Breast epithelium (tissue), 4 donors: ENCODE measurements at regions not wholly inside any gene's neighbourhood (a gene's known extent, or its start where the extent isn't known, plus 50 kb on each side); places are given as distances from the start of the nearest gene placed in this dataset.

Source experiments
- DNase-seq, 2 donors: peaks; one replicate each; pipeline ENCODE4 v3.0.0-alpha.2; 2019; ENCODE audit warnings: low spot score in 2 of 2
- H3K27ac ChIP-seq, 2 donors: fragments of 200-600 bp; sonication (generic) in 1 of 2; one replicate each; pipeline ENCODE4 v1.5.1; 2016 to 2019; ENCODE audit warnings: mild to moderate bottlenecking in 1 of 2
- H3K27me3 ChIP-seq, 2 donors: fragments of 200-600 bp; sonication (generic) in 1 of 2; one replicate each; pipeline versions ENCODE4 v1.5.1 to v1.6.0; 2017 to 2019; ENCODE audit warnings: control low read depth in 1 of 2, mild to moderate bottlenecking in 1 of 2
- H3K36me3 ChIP-seq: fragments of 200-600 bp; one replicate; pipeline ENCODE4 v1.5.1; 2019
- H3K4me1 ChIP-seq, 2 donors: fragments of 200-600 bp; sonication (generic); one replicate each; pipeline ENCODE4 v1.5.1; 2016 to 2019; ENCODE audit warnings: control low read depth in 1 of 2
- H3K4me3 ChIP-seq, 3 donors: fragments of 200-600 bp; sonication (generic); 1 replicate in 2 of 3; 2 replicates in 1 of 3; pipeline ENCODE4 v1.5.1; 2016 to 2019; ENCODE audit warnings: mild to moderate bottlenecking in 3 of 3, moderate library complexity in 2 of 3
- H3K9me3 ChIP-seq, 2 donors: fragments of 200-600 bp; sonication (generic) in 1 of 2; one replicate each; pipeline ENCODE4 v1.5.1; 2016 to 2019; ENCODE audit warnings: control low read depth in 1 of 2
- POLR2A ChIP-seq: fragments of 450-650 bp; IDR thresholded peaks from one replicate; pipeline ENCODE4 v1.6.1; 2016; ENCODE audit warnings: antibody characterized with exemption, mild to moderate bottlenecking, moderate library complexity
- POLR2AphosphoS5 ChIP-seq, 3 donors: sonication (generic); formaldehyde crosslinking; IDR thresholded peaks; one replicate each; pipeline ENCODE4 v1.6.1; 2017; ENCODE audit warnings: antibody characterized with exemption in 3 of 3
- intact Hi-C: fragments of 100-400 bp; cut with DNase I; formaldehyde crosslinking; loops from one replicate; pipeline ENCODE4 v1.15.1; 2023; ENCODE audit warnings: low total_unique reads
- TF ChIP-seq, protein P1 (sequence below), 3 donors: fragments of 450-650 bp; IDR thresholded peaks; one replicate each; pipeline ENCODE4 v1.5.1; 2016 to 2017; ENCODE audit warnings: antibody characterized with exemption in 3 of 3, mild to moderate bottlenecking in 3 of 3, moderate library complexity in 3 of 3

DNA sequence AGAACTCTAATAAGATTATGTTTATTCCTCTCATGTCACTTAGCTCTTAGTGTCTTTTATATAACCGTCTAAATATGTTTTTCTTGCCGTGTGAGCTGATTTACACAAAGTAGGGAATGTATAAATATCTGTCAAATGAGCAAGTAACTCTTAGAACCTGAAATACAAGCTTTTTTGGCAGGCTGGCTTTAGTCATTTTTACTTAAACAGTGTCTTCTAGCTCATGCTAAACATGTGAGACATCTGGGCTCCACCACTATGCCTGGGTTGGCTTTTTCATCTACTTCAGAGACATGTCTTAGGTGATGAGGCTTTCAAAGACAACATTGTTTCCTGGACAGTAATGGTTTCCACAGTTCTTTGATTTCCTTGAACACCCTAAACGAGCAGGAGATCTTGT is 137.2 kb upstream of the ZNF608 start:
- DNase-seq = no peak
- H3K27me3 ChIP-seq = no peaks in the 10 kb centered on the region
- TF ChIP-seq POLR2AphosphoS5 (IDR thresholded peaks at IDR 0.05) = no peak
- no peak for TF ChIP-seq POLR2A
- TF ChIP-seq, protein P1, sequence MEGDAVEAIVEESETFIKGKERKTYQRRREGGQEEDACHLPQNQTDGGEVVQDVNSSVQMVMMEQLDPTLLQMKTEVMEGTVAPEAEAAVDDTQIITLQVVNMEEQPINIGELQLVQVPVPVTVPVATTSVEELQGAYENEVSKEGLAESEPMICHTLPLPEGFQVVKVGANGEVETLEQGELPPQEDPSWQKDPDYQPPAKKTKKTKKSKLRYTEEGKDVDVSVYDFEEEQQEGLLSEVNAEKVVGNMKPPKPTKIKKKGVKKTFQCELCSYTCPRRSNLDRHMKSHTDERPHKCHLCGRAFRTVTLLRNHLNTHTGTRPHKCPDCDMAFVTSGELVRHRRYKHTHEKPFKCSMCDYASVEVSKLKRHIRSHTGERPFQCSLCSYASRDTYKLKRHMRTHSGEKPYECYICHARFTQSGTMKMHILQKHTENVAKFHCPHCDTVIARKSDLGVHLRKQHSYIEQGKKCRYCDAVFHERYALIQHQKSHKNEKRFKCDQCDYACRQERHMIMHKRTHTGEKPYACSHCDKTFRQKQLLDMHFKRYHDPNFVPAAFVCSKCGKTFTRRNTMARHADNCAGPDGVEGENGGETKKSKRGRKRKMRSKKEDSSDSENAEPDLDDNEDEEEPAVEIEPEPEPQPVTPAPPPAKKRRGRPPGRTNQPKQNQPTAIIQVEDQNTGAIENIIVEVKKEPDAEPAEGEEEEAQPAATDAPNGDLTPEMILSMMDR (IDR thresholded peaks at IDR 0.05) = no peak
- intact Hi-C loops = loop anchor here (1.0 kb wide), 1 partner anchor 21 kb away; no protein-coding TSS in a partner anchor
- no peaks in the 10 kb centered on the region for H3K36me3 ChIP-seq
- H3K9me3 ChIP-seq = no peaks in the 10 kb centered on the region
- H3K4me1 ChIP-seq = no peaks in the 10 kb centered on the region
- H3K4me3 ChIP-seq = no peak overlapping the region
- H3K27ac ChIP-seq = no peak overlapping the region

DNA sequence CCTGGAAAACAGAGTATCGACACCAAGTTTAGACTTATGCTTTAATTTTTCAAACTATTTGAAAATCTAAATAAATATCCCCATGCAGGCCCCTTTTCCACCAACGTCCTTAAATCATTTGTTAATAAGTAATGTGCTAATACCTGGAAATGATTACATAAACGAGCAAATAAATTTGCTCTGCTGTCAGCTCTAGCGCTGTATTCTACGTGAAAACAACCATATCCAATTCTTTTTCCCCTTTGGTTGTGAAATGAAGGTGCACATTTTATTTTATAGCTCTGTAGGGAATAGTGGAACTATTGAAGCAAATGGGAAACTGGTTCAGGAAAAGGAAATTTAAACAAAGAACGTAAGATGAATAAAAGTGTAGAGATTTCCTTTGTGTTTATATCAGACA is 137.7 kb upstream of the ZNF608 start:
- Histone ChIP-seq H3K4me1 (no peaks in the 10 kb centered on the region), H3K9me3 (no peaks in the 10 kb centered on the region), H3K27ac (no peak overlapping the region), H3K27me3 (no peaks in the 10 kb centered on the region), H3K36me3 (no peaks in the 10 kb centered on the region), H3K4me3 (no peak overlapping the region)
- no peak for DNase-seq
- intact Hi-C loops = no loop called here
- no peak for TF ChIP-seq POLR2A
- TF ChIP-seq, protein P1 (IDR thresholded peaks at IDR 0.05) = no peak
- TF ChIP-seq POLR2AphosphoS5 (IDR thresholded peaks at IDR 0.05) = no peak

DNA sequence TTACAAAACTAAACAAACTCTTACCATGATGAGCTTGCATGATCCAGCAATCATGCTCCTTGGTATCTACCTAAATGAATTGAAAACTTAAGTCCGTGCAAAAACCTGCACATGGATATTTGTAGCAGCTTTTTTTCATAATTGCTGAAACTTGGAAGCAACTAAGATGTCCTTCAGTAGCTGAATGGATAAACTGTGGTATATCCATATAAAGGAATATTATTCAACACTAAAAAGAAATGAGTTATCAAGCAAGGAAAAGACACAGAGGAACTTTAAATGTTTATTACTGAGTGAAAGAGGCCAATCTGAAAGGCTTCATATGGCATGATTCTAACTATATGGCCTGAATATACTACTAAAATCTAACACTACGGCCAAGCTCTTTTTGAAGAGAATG is 139.1 kb upstream of the ZNF608 start:
- intact Hi-C loops = no loop called here
- no peak for TF ChIP-seq POLR2A
- TF ChIP-seq POLR2AphosphoS5 (IDR thresholded peaks at IDR 0.05) = no peak
- TF ChIP-seq, protein P1 (IDR thresholded peaks at IDR 0.05) = no peak
- Histone ChIP-seq H3K27ac (no peak overlapping the region), H3K4me1 (no peaks in the 10 kb centered on the region), H3K4me3 (no peak overlapping the region), H3K36me3 (no peaks in the 10 kb centered on the region), H3K27me3 (no peaks in the 10 kb centered on the region), H3K9me3 (no peaks in the 10 kb centered on the region)
- DNase-seq = no peak

DNA sequence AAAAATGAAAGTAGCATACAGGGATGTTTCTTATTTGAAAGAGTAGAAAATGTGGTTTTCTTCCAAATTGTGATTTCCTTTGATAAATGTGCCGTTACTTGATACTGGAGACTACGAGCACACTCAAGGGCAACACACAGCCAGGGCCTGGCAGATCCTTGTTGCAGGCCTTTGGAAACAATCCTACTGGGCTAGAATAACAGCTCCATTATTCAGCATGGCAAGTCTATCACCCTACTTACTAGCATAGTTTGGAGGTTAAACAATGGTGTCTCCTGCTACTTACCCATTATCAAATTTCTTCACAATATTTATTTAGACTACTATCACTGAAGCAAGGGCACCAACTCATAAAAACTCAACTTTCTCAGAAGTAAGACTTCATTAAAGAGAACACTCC is 140.8 kb upstream of the ZNF608 start:
- H3K27ac ChIP-seq = no peak overlapping the region
- no peaks in the 10 kb centered on the region for H3K36me3 ChIP-seq
- H3K4me3 ChIP-seq = no peak overlapping the region
- intact Hi-C loops = no loop called here
- TF ChIP-seq POLR2AphosphoS5 (IDR thresholded peaks at IDR 0.05) (no peak), POLR2A (no peak)
- TF ChIP-seq, protein P1 (IDR thresholded peaks at IDR 0.05) = no peak
- no peaks in the 10 kb centered on the region for H3K4me1 ChIP-seq
- H3K27me3 ChIP-seq = no peaks in the 10 kb centered on the region
- no peaks in the 10 kb centered on the region for H3K9me3 ChIP-seq
- DNase-seq = no peak

- intact Hi-C loops = no loop called here
- DNase-seq = no peak
- Histone ChIP-seq H3K27ac (no peak overlapping the region), H3K4me3 (no peak overlapping the region), H3K27me3 (no peaks in the 10 kb centered on the region), H3K36me3 (no peaks in the 10 kb centered on the region), H3K9me3 (no peaks in the 10 kb centered on the region), H3K4me1 (no peaks in the 10 kb centered on the region)
- no peak for TF ChIP-seq POLR2A
- TF ChIP-seq, protein P1 (IDR thresholded peaks at IDR 0.05) = no peak
- TF ChIP-seq POLR2AphosphoS5 (IDR thresholded peaks at IDR 0.05) = no peak
Observed at GRCh38 chr5:124888050-124888506, 141.6 kb upstream of the ZNF608 start.
